GM12864 (cell line): ENCODE measurements at regions not wholly inside any gene's neighbourhood (a gene's known extent, or its start where the extent isn't known, plus 50 kb on each side); places are given as distances from the start of the nearest gene placed in this dataset.
"Not testable (repeated sequence)": the region's sequence is repeated elsewhere in the genome, so short reads cannot be mapped to it uniquely, and the experiment has no call there.

ENCODE experiments used
- DNase-seq: peaks from one replicate; pipeline ENCODE4 v3.0.0-alpha.2; 2011; ENCODE audit warnings: low read depth
- H3K4me3 ChIP-seq: 2 replicates; pipeline ENCODE4 v1.5.1; 2011; ENCODE audit warnings: mild to moderate bottlenecking, low read depth, low read length, control low read depth
- CTCF ChIP-seq: IDR thresholded peaks from 2 replicates; pipeline ENCODE4 v1.5.1; 2011; ENCODE audit warnings: low read depth, mild to moderate bottlenecking, moderate library complexity, low read length, control low read depth, inconsistent platforms; ENCODE audit errors: missing control alignments

GRCh38 chr15:66865622-66866611, 163.9 kb downstream of the SMAD6 start:
- DNase-seq = peak; percentile 82
- H3K4me3 ChIP-seq = no peak overlapping the region
- TF ChIP-seq CTCF = no peak

- no peak for TF ChIP-seq CTCF
- no peak overlapping the region for H3K4me3 ChIP-seq
- DNase-seq = no peak
These were observed 164.6 kb downstream of the SMAD6 start for GRCh38 chr15:66866656-66867055.

DNA sequence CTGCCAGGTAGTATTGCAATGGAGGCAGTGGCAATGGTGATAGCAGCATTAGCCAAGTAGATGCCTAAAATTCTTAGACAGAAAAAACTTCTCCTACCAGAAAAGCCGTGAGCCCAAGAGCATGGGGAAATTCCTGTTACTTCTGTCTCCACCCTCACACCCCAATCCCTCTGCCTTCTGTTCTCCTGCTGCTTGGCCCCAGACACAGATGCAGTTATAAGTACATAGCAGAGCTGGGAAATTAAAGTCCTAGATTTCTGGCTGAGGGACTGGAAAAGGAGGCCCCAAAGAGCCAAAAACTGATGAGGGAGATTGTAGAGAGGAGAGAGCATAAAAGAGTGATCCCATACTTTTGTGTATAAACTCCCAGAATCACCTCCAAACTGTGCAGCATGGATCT, 166.9 kb downstream of the SMAD6 start:
- no peak for TF ChIP-seq CTCF
- no peak overlapping the region for H3K4me3 ChIP-seq
- DNase-seq = no peak

DNA sequence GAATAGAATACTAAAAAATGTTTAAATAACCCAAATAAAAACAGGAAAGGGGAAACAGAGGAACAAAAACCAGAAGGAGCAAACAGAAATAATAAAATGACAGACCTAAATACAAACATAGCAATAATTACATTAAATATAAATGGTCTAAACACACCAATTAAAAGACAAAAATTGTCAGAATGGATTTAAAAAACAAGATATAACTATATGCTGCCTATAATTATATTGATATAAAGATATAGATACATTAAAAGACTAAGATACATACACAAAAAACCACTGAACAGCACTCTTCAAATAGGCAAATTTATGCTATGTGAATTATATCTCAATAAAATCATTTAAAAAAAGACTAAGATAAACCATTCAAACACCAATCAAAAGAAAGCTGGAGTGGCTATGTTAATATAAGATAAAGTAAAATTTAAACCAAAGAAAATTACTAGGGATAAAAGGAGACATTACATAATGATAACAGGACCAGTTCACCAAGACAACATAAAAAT, 168.9 kb downstream of the SMAD6 start:
- no peak for DNase-seq
- no peak overlapping the region for H3K4me3 ChIP-seq
- no peak for TF ChIP-seq CTCF

- TF ChIP-seq CTCF = no peak
- H3K4me3 ChIP-seq = no peak overlapping the region
- no peak for DNase-seq
These were observed 170.4 kb downstream of the SMAD6 start for GRCh38 chr15:66872405-66872804.

GRCh38 chr15:66873331-66873730, 171.3 kb downstream of the SMAD6 start:
- DNase-seq, H3K4me3 ChIP-seq: not testable (repeated sequence)

- no peak for DNase-seq
- TF ChIP-seq CTCF = no peak
- H3K4me3 ChIP-seq = no peak overlapping the region
These were observed 171.8 kb downstream of the SMAD6 start for GRCh38 chr15:66873856-66874255.
